ENCODE measurements at regions not wholly inside any gene's neighbourhood (a gene's known extent, or its start where the extent isn't known, plus 50 kb on each side); places are given as distances from the start of the nearest gene placed in this dataset.

- intact Hi-C loops (cut with DNase I): no loop called here
- H3K27ac ChIP-seq (ENCODE audit: low read depth in 2 of 2, low read length in 2 of 2): no peak overlapping the region
- TF ChIP-seq, protein P1, sequence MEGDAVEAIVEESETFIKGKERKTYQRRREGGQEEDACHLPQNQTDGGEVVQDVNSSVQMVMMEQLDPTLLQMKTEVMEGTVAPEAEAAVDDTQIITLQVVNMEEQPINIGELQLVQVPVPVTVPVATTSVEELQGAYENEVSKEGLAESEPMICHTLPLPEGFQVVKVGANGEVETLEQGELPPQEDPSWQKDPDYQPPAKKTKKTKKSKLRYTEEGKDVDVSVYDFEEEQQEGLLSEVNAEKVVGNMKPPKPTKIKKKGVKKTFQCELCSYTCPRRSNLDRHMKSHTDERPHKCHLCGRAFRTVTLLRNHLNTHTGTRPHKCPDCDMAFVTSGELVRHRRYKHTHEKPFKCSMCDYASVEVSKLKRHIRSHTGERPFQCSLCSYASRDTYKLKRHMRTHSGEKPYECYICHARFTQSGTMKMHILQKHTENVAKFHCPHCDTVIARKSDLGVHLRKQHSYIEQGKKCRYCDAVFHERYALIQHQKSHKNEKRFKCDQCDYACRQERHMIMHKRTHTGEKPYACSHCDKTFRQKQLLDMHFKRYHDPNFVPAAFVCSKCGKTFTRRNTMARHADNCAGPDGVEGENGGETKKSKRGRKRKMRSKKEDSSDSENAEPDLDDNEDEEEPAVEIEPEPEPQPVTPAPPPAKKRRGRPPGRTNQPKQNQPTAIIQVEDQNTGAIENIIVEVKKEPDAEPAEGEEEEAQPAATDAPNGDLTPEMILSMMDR (IDR thresholded peaks at IDR 0.05; ENCODE audit: borderline replicate concordance, extremely low read depth, insufficient read depth): no peak
- no peaks in the 10 kb centered on the region for H3K27me3 ChIP-seq (ENCODE audit: control insufficient read depth, insufficient read depth, low read length)
- FAIRE-seq (no peak), DNase-seq (no peak)
- H3K9me3 ChIP-seq (ENCODE audit: control insufficient read depth in 2 of 3, insufficient read depth in 1 of 3, low read length in 3 of 3): no peaks in the 10 kb centered on the region
- no peaks in the 10 kb centered on the region for H3K36me3 ChIP-seq (ENCODE audit: control insufficient read depth in 2 of 3, insufficient read depth in 3 of 3, low read length in 3 of 3)
- H3K4me1 ChIP-seq (ENCODE audit: control insufficient read depth in 2 of 3, insufficient read depth in 2 of 3, low read depth in 1 of 3, low read length in 3 of 3): no peaks in the 10 kb centered on the region
- H3K9ac ChIP-seq (ENCODE audit: low read length in 3 of 3): no peak overlapping the region
- H3K4me3 ChIP-seq (ENCODE audit: low read length in 3 of 3): no peak overlapping the region
Observed at GRCh38 chr5:155126573-155126972, 113.0 kb downstream of the KIF4B start.

GRCh38 chr5:155127552-155127951, 114.0 kb downstream of the KIF4B start:
- H3K27ac ChIP-seq (ENCODE audit: low read depth in 2 of 2, low read length in 2 of 2): no peak overlapping the region
- no peak for FAIRE-seq
- H3K27me3 ChIP-seq (ENCODE audit: control insufficient read depth, insufficient read depth, low read length): no peaks in the 10 kb centered on the region
- no peaks in the 10 kb centered on the region for H3K4me1 ChIP-seq (ENCODE audit: control insufficient read depth in 2 of 3, insufficient read depth in 2 of 3, low read depth in 1 of 3, low read length in 3 of 3)
- no peak overlapping the region for H3K9ac ChIP-seq (ENCODE audit: low read length in 3 of 3)
- no peak for DNase-seq
- H3K9me3 ChIP-seq (ENCODE audit: control insufficient read depth in 2 of 3, insufficient read depth in 1 of 3, low read length in 3 of 3): no peaks in the 10 kb centered on the region
- H3K4me3 ChIP-seq (ENCODE audit: low read length in 3 of 3): no peak overlapping the region
- intact Hi-C loops (cut with DNase I): no loop called here
- TF ChIP-seq, protein P1 (IDR thresholded peaks at IDR 0.05; ENCODE audit: borderline replicate concordance, extremely low read depth, insufficient read depth): no peak
- H3K36me3 ChIP-seq (ENCODE audit: control insufficient read depth in 2 of 3, insufficient read depth in 3 of 3, low read length in 3 of 3): no peaks in the 10 kb centered on the region

DNA sequence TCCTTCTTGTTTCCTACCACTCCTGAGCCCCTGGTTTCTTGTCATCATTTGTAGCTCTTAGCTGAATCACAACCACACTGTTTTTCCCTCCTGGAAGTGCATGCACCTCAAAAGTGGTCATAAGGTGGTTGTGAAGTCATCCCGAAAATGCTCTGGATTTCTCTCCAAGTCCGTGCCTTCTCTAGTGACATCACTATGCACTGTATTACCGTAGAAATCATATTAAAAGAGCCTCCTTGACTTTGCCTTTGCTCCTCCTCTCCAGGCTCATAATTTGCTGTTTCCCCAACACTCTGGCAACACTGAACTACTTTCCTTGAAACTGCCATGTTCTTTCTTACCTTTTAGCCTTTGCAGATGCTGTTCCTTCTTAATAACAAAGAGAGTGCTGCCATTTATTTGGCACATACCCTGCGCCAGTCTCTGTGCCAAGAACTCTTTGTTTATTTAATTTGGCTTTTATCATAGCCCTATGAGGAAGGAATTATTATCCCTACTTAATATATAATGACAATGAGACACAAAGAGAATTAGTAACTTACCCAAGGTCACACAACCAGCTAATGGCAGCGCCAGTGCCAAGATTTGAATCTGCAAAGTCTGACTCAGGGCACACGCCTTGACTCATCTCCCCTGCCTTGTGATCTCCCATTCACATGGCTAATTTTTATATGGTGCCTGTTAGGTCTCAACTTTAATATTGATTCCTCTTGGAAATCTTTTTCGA, 115.4 kb downstream of the KIF4B start:
- H3K27me3 ChIP-seq (ENCODE audit: control insufficient read depth, insufficient read depth, low read length): no peaks in the 10 kb centered on the region
- no peak for DNase-seq
- no peak overlapping the region for H3K4me3 ChIP-seq (ENCODE audit: low read length in 3 of 3)
- H3K4me1 ChIP-seq (ENCODE audit: control insufficient read depth in 2 of 3, insufficient read depth in 2 of 3, low read depth in 1 of 3, low read length in 3 of 3): no peaks in the 10 kb centered on the region
- H3K9me3 ChIP-seq (ENCODE audit: control insufficient read depth in 2 of 3, insufficient read depth in 1 of 3, low read length in 3 of 3): no peaks in the 10 kb centered on the region
- no peaks in the 10 kb centered on the region for H3K36me3 ChIP-seq (ENCODE audit: control insufficient read depth in 2 of 3, insufficient read depth in 3 of 3, low read length in 3 of 3)
- FAIRE-seq: no peak
- TF ChIP-seq, protein P1 (IDR thresholded peaks at IDR 0.05; ENCODE audit: borderline replicate concordance, extremely low read depth, insufficient read depth): no peak
- H3K27ac ChIP-seq (ENCODE audit: low read depth in 2 of 2, low read length in 2 of 2): no peak overlapping the region
- no peak overlapping the region for H3K9ac ChIP-seq (ENCODE audit: low read length in 3 of 3)
- intact Hi-C loops (cut with DNase I): no loop called here

DNA sequence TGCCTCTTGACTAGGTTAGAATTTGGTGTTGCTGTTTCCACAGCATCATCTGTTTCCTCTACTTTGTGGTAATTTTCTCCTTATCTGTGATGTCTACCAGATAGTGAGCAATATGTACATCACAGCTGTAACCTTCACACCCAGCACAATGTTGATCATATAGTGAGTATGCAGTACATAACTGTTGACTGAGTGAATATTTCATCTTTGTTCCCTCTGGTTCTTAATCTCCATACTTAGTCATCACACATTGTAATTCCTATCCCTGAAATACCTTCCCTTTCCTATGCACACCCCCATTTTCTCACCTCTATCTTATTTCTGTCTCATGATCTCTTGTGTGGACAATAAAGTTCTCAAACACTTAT, 115.9 kb downstream of the KIF4B start:
- no peaks in the 10 kb centered on the region for H3K27me3 ChIP-seq (ENCODE audit: control insufficient read depth, insufficient read depth, low read length)
- H3K4me3 ChIP-seq (ENCODE audit: low read length in 3 of 3): no peak overlapping the region
- no peak overlapping the region for H3K27ac ChIP-seq (ENCODE audit: low read depth in 2 of 2, low read length in 2 of 2)
- no peak overlapping the region for H3K9ac ChIP-seq (ENCODE audit: low read length in 3 of 3)
- no peak for DNase-seq
- no peaks in the 10 kb centered on the region for H3K36me3 ChIP-seq (ENCODE audit: control insufficient read depth in 2 of 3, insufficient read depth in 3 of 3, low read length in 3 of 3)
- no peaks in the 10 kb centered on the region for H3K4me1 ChIP-seq (ENCODE audit: control insufficient read depth in 2 of 3, insufficient read depth in 2 of 3, low read depth in 1 of 3, low read length in 3 of 3)
- no peak for FAIRE-seq
- H3K9me3 ChIP-seq (ENCODE audit: control insufficient read depth in 2 of 3, insufficient read depth in 1 of 3, low read length in 3 of 3): no peaks in the 10 kb centered on the region
- TF ChIP-seq, protein P1 (IDR thresholded peaks at IDR 0.05; ENCODE audit: borderline replicate concordance, extremely low read depth, insufficient read depth): no peak
- intact Hi-C loops (cut with DNase I): no loop called here

All from kidney (tissue), 13 donors.